CD4-positive, alpha-beta T cell treated with Interleukin-17A for 1 hour (primary cell): ENCODE measurements at regions not wholly inside any gene's neighbourhood (a gene's known extent, or its start where the extent isn't known, plus 50 kb on each side); places are given as distances from the start of the nearest gene placed in this dataset.

Experiments used
- DNase-seq: peaks from one replicate; pipeline ENCODE4 v3.0.0-alpha.2; 2020

- no peak for DNase-seq
Measured at GRCh38 chr3:80141557-80141956, 373.8 kb upstream of the ROBO1 start.

DNA sequence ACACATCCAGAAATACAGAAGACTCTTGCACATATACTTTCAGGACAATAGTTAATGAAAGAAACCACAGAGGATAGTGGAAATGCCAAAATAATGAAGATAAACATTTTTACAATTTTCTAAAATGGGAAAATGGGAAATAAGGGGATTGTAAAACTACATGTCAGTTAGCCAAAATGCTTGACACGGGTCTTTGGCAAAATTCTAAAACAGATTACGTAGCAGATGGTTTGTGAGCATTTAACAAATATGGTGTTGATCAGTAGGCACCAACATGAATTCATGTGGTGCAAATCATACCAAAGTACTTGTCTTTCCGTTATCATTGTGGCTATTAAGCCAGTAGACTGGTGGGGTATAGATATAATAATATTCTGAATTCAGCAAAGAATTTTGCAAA, 348.5 kb upstream of the ROBO1 start:
- no peak for DNase-seq

- DNase-seq, result no peak
Measured at GRCh38 chr3:80114694-80115093, 346.9 kb upstream of the ROBO1 start.

- DNase-seq, result no peak
Measured at GRCh38 chr3:80113331-80113730, 345.5 kb upstream of the ROBO1 start.

- no peak for DNase-seq
Measured at GRCh38 chr3:80099559-80100066, 331.8 kb upstream of the ROBO1 start.

- no peak for DNase-seq
Measured at GRCh38 chr3:80097674-80098073, 329.9 kb upstream of the ROBO1 start.

DNA sequence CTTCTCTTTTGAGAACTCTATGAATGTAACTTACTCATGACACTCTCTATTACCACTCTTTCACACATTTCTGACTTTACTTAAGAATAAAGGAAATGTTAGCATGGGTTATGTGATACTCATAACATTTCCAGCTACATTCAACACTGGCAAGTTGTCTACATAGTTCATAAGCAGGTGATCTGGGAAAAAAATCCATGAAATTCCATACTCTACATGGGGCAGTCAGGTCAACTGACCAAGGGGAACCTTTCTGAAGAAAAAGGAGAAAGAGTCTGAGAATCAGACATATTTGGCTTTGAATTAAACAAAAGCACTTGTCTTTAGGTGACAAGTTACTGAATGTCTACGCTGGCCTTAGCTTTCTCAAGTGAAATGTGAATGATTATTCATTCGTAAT, 329.1 kb upstream of the ROBO1 start:
- DNase-seq, result no peak

DNA sequence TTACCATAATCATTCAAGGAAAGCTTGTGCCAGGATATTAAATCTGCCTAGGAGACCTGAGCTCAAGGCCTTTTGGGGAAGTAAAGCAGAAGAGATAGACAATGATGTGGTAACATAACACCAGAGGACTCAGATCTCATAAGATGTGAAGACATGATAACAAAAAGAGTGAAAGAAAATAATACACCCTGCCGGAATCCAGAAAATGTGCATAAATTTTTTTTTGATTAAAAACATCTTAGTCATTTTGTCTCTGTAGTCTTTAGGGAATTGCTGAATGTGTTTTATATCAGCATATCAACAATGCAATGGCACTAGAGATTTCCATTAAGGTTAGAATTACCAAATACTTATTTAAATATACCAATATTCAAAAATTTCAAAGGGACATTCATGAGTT, 326.8 kb upstream of the ROBO1 start:
- no peak for DNase-seq

- no peak for DNase-seq
Measured at GRCh38 chr3:80087767-80088166, 320.0 kb upstream of the ROBO1 start.

DNA sequence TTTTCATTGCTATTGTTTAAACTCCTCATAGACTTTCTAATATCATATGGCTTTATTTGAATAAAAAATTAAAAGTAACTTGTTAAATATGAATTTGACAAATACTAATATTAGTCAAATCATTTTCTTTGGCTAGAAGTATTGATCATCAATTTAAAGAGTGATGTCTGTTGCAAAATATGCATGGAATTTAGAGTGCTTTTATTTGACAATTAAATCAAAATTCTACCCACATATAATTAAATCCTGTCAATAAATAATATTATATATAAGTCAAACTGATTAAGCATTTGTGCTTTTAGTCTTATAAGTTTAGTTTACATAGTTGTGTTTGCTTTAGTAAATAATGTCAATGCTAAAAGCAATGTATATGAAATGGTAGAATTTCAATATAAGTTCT, 318.6 kb upstream of the ROBO1 start:
- DNase-seq, result no peak

DNA sequence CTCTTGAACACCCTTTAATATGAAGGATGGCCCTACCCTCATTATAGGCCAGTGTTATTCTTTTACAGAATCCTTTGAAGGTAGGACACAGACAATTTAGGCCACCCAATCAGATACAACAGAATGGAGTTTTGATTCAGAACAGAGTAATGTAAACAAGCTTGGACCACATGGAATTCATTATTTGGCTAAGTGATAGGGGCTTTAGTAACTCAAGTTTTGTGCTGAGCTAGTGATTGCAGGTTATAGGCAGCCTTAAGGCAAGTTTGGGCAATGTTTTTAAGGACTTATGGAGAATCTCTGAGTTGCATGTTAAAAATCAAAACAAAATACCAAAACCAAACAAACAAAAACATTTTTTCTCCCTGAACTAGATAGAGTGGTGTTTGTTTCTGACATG, 312.1 kb upstream of the ROBO1 start:
- DNase-seq, result no peak

- DNase-seq, result no peak
Measured at GRCh38 chr3:80068459-80068858, 300.7 kb upstream of the ROBO1 start.

DNA sequence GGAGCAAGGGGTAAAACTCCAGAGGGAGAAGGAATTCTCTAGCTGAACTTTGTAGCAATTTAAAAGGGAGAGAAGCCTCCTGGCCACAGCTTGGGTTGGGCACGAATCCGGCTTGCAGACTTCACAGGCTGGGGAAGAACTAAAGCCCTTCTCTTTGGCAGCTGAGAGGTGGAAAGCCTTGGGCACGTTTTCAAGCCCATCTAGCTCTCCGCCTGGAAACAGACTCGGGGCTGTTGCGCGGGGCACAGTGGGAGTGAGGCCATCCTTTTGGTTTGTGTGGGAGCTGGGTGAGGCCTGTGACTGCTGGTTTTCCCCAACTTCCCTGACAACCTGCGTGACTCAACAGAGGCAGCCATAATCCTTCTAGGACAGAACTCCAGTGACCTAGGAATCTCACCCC, 295.7 kb upstream of the ROBO1 start:
- DNase-seq, result no peak

GRCh38 chr3:80060664-80061063, 292.9 kb upstream of the ROBO1 start:
- DNase-seq, result no peak

DNA sequence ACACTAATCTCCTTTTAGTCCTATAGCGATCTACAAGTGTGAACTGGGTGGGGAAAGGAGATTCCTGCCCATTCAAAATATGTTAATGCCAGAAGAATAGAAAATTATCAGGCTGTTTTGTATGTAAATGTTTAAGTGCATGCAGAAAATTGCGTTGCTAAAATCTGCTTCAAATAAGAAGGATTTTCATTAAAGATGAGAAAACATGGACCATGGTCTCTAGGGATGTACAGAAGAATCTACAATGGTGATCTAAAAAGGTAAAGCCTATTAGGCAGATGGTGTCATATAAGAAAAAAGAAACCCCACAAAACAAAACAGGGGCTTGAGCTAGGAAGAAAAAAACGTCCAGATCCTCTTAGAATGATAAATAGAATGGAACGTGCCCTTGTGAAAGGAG, 287.5 kb upstream of the ROBO1 start:
- no peak for DNase-seq

GRCh38 chr3:80052271-80052670, 284.5 kb upstream of the ROBO1 start:
- no peak for DNase-seq

DNA sequence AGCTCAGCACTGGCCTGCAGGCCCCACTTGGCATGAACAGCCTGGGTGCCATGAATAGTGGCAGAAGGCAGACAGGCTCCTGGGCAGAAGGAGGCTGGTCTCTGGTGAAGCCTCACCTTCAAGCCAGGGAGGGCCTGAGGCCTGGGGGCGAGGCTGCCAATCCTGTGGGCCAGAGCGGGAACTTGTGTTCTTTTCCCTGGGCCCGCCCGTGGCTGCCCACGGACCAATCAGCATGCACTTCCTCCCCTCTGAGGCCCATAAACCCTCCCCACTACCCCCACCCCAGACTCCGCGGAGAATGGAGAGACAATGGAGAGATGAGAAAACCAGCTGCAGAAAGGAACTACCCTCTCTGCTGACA, 283.8 kb upstream of the ROBO1 start:
- no peak for DNase-seq

GRCh38 chr3:80050826-80051601, 283.2 kb upstream of the ROBO1 start:
- no peak for DNase-seq

GRCh38 chr3:80043226-80043625, 275.4 kb upstream of the ROBO1 start:
- no peak for DNase-seq

DNA sequence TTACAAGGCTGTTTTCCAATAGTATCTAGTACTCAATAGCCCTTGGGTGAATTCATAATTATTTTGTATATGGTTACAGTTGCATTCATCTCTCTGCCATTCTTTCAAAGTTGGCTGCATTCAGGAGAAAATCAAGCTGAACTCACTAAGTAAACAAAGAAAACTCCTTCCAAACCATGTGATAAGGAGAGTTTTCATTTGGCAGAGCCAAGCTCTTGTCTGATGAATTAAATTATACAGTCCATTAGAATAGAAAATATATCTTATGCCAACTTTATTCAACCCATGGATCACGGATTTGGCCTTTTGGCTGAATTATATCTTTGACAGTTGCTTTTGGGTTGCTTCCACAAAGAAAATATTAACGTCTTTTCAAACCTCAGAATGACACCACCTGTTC, 272.3 kb upstream of the ROBO1 start:
- no peak for DNase-seq

GRCh38 chr3:80036176-80036575, 268.4 kb upstream of the ROBO1 start:
- no peak for DNase-seq

- no peak for DNase-seq
Measured at GRCh38 chr3:80035021-80035420, 267.2 kb upstream of the ROBO1 start.

GRCh38 chr3:80023010-80023409, 255.2 kb upstream of the ROBO1 start:
- no peak for DNase-seq

DNA sequence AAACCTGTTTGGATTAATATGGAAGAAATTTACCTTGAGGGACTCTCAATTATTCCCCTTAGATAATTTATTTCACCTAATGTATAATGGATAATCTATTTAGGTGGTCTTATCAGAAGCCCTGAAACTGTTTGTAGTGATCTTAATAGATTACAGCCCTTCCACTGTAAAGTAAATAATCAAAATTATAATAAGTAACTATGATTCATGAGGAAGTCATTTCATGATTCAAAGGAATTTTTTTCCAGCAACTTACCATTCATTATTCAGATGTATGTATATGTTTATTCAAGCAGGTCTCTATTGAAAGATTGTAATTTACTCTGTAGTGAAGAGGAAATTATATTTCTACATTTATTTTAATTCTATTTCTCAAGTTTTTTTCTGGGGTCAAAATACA, 250.6 kb upstream of the ROBO1 start:
- DNase-seq, result no peak

- DNase-seq, result no peak
Measured at GRCh38 chr3:80017369-80017768, 249.6 kb upstream of the ROBO1 start.
